GM12878 (cell line): ENCODE measurements at regions not wholly inside any gene's neighbourhood (a gene's known extent, or its start where the extent isn't known, plus 50 kb on each side); places are given as distances from the start of the nearest gene placed in this dataset.

Experiments used
- ATAC-seq: fragments of 200-7000 bp; cut with Tn5 transposase; 3 replicates; pipeline ENCODE4 v1.9.1; 2020; ENCODE audit warnings: mild to moderate bottlenecking, moderate library complexity
- BruUV-seq: library from RNA; stranded (reverse); fragments of 400-500 nt; replicated peaks from 2 replicates; lab custom pipeline; 2021; lab: Mats Ljungman, UMichigan
- CTCF ChIA-PET: fragments of 300-600 bp; sonication (Branson Sonifier 250); formaldehyde crosslinking; extraction: SDS; loops from one replicate; lab custom pipeline; 2021; ENCODE audit warnings: inconsistent platforms; lab: Yijun Ruan, JAX
- POLR2A ChIA-PET: fragments of 350-600 bp; formaldehyde crosslinking; extraction: SDS; loops from one replicate; lab custom pipeline; 2021; ENCODE audit warnings: inconsistent platforms; lab: Charles Lee
- RAD21 ChIA-PET: fragments of 300-600 bp; sonication (Branson Sonifier 250); formaldehyde crosslinking; loops from one replicate; lab custom pipeline; 2023; ENCODE audit warnings: antibody characterized with exemption; ENCODE audit not compliant: unreplicated experiment; lab: Charles Lee
- SMC1A ChIA-PET: fragments of 300-600 bp; sonication (Branson Sonifier 250); formaldehyde crosslinking; loops from one replicate; lab custom pipeline; 2023; ENCODE audit not compliant: unreplicated experiment, uncharacterized antibody; lab: Charles Lee
- DNase-seq: peaks from one replicate; pipeline ENCODE4 v3.0.0-alpha.2; 2011; ENCODE audit warnings: low read depth, low spot score
- FAIRE-seq: peaks from 3 replicates; lab custom pipeline; 2011; peaks lifted over from hg19 to GRCh38; lab: Jason Lieb, UNC
- H2AFZ ChIP-seq: 2 replicates; pipeline ENCODE4 v1.6.0; 2011; ENCODE audit warnings: low read depth, low read length, control low read depth; ENCODE audit not compliant: control insufficient read depth
- H3K27ac ChIP-seq: 2 replicates; pipeline ENCODE4 v1.5.1; 2011; ENCODE audit warnings: control low read depth; ENCODE audit not compliant: control insufficient read depth, insufficient read depth
- H3K27me3 ChIP-seq, 2 experiments: replicated peaks in 1 of 2; 2 replicates each; pipeline versions ENCODE4 v1.6.0 to v1.6.1; 2011; ENCODE audit warnings: low read length in 1 of 2; ENCODE audit not compliant: control insufficient read depth in 2 of 2, insufficient read depth in 2 of 2
- H3K36me3 ChIP-seq, 2 experiments: 2 replicates each; pipeline ENCODE4 v1.5.1; 2011; ENCODE audit warnings: low read length in 1 of 2; ENCODE audit not compliant: control insufficient read depth in 2 of 2, insufficient read depth in 2 of 2
- H3K4me1 ChIP-seq: 2 replicates; pipeline ENCODE4 v1.6.1; 2011; ENCODE audit warnings: mild to moderate bottlenecking, low read length, moderate library complexity, mixed read lengths; ENCODE audit not compliant: control insufficient read depth, insufficient read depth
- H3K4me2 ChIP-seq: 2 replicates; pipeline ENCODE4 v1.6.0; 2011; ENCODE audit warnings: control low read depth; ENCODE audit not compliant: control insufficient read depth, insufficient read depth
- H3K4me3 ChIP-seq: fragments of 200-600 bp; sonication (generic); 2 replicates; pipeline ENCODE4 v1.5.1; 2016
- H3K79me2 ChIP-seq: 2 replicates; pipeline ENCODE4 v1.6.0; 2011; ENCODE audit warnings: low read length; ENCODE audit not compliant: control insufficient read depth, insufficient read depth
- H3K9ac ChIP-seq: 2 replicates; pipeline ENCODE4 v1.8.0; 2011; ENCODE audit warnings: low read length, control low read depth, mixed read lengths; ENCODE audit not compliant: control insufficient read depth, insufficient read depth
- H3K9me3 ChIP-seq: replicated peaks from 3 replicates; pipeline ENCODE4 v1.5.1; 2011; ENCODE audit warnings: mild to moderate bottlenecking, low read length; ENCODE audit not compliant: control insufficient read depth, insufficient read depth
- H4K20me1 ChIP-seq: 2 replicates; pipeline ENCODE4 v1.6.0; 2011; ENCODE audit not compliant: control insufficient read depth, insufficient read depth
- BCL11A ChIP-seq: IDR thresholded peaks from 2 replicates; pipeline ENCODE4 v1.6.1; 2011; ENCODE audit warnings: low read depth, low read length
- ESRRA ChIP-seq: IDR thresholded peaks from 2 replicates; pipeline ENCODE4 v1.6.1; 2012; ENCODE audit warnings: mild to moderate bottlenecking, low read length, improper control_type of control experiment
- FOXK2 ChIP-seq: fragments of 450-650 bp; IDR thresholded peaks from 2 replicates; pipeline ENCODE4 v1.6.1; 2017; ENCODE audit warnings: mild to moderate bottlenecking, moderate library complexity
- HCFC1 ChIP-seq: fragments of 150-350 bp; IDR thresholded peaks from 2 replicates; pipeline ENCODE4 v1.6.1; 2014; ENCODE audit warnings: low read length
- IKZF2 ChIP-seq, 2 experiments: fragments of 450-650 bp; IDR thresholded peaks; 2 replicates each; pipeline ENCODE4 v1.6.1; 2017; ENCODE audit warnings: mild to moderate bottlenecking in 2 of 2, moderate library complexity in 2 of 2
- MEF2A ChIP-seq: IDR thresholded peaks from 2 replicates; pipeline ENCODE4 v1.6.1; 2011; ENCODE audit warnings: low read depth, mild to moderate bottlenecking, low read length, moderate library complexity; ENCODE audit not compliant: insufficient read depth
- POLR2A ChIP-seq: IDR thresholded peaks from 2 replicates; pipeline ENCODE4 v1.6.1; 2011; ENCODE audit warnings: low read depth, mild to moderate bottlenecking, low read length
- POLR2AphosphoS2 ChIP-seq: IDR thresholded peaks from 2 replicates; pipeline ENCODE4 v1.6.1; 2011; ENCODE audit warnings: low read depth, mild to moderate bottlenecking, low read length, improper control_type of control experiment, moderate library complexity
- RCOR1 ChIP-seq: conservative IDR thresholded peaks from 2 replicates; pipeline ENCODE4 v1.6.1; 2012; ENCODE audit warnings: low read depth, low read length, improper control_type of control experiment
- SPI1 ChIP-seq: IDR thresholded peaks from 2 replicates; pipeline ENCODE4 v1.6.1; 2011; ENCODE audit warnings: low read depth, mild to moderate bottlenecking, low read length, moderate library complexity, borderline replicate concordance; ENCODE audit not compliant: insufficient read depth
- ZNF274 ChIP-seq: IDR thresholded peaks from one replicate; pipeline ENCODE4 v1.8.0; 2011; ENCODE audit not compliant: insufficient read length, insufficient read depth
- WGBS: methylation state at CpG from one replicate; pipeline ENCODE4 v1.1.6; 2016; ENCODE audit warnings: low lambda C conversion rate; ENCODE audit not compliant: insufficient replicate concordance, insufficient coverage; ENCODE audit errors: missing lambda C conversion rate; 5-methylcytosine and 5-hydroxymethylcytosine counted together
- in situ Hi-C: fragments of 300-500 bp; cut with MboI; formaldehyde crosslinking; loops from 9 replicates; pipeline ENCODE4 v1.14.3; 2018; ENCODE audit warnings: mixed read lengths
- intact Hi-C: fragments of 100-400 bp; cut with micrococcal nuclease; formaldehyde crosslinking; loops from one replicate; pipeline ENCODE4 v1.14.2; 2022; ENCODE audit not compliant: unreplicated experiment
- TF ChIP-seq, protein P1 (sequence below): IDR thresholded peaks from 2 replicates; pipeline ENCODE4 v1.6.1; 2012; ENCODE audit warnings: low read depth, low read length, improper control_type of control experiment
- TF ChIP-seq, protein P2 (sequence below): fragments of 450-650 bp; IDR thresholded peaks from 2 replicates; pipeline ENCODE4 v1.6.1; 2016; ENCODE audit warnings: mild to moderate bottlenecking
- TF ChIP-seq, protein P3 (sequence below): fragments of 450-650 bp; IDR thresholded peaks from 2 replicates; pipeline ENCODE4 v1.6.1; 2017; ENCODE audit warnings: mild to moderate bottlenecking, low read depth, inconsistent platforms; ENCODE audit not compliant: poor library complexity, severe bottlenecking

DNA sequence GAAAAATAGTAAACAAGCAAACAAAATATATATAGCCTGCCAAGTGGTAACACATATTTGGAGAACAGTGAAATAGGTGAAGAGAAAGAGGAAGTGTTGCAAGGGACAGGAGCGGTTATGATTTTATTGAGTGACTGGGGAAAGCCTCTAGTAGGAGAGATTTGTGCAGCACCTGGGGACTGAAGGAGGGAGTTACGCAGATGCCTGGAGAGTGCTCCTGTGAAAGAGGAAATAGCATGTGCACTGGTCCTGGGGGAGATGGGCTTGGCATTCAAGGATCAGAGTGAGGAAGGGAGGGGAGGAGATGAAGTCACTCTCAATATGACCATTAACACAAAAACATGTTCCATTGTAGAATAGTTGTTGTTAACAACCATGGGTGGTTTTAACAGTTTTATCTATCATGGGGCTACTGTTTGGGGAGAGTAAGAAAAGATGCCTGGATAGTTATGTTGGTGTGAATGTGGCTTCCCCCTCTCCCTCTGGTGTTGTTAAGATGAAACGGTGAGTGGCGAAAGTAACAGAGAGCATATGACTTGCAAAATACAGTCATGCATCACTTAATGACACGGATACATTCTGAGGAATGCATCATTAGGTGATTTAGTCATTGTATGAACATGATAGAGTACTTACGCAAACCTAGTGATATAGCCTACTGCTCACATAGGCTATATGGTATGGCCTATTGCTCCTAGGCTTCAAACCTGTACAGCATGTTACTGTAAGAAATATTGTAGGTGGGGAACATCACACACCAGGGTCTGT is 251.7 kb upstream of the ARGLU1 start:
- RAD21 ChIA-PET: no interaction called here
- ATAC-seq: no peak
- no peaks in the 10 kb centered on the region for H4K20me1 ChIP-seq
- no peak overlapping the region for H3K4me3 ChIP-seq
- no peak overlapping the region for H3K9ac ChIP-seq
- BruUV-seq: no TSS peak
- H3K27me3 ChIP-seq: no peaks in the 10 kb centered on the region
- no peak for DNase-seq
- no peak overlapping the region for H3K4me2 ChIP-seq
- POLR2A ChIA-PET: no interaction called here
- no peak overlapping the region for H3K27ac ChIP-seq
- intact Hi-C loops: no loop called here
- no peaks in the 10 kb centered on the region for H3K4me1 ChIP-seq
- H2AFZ ChIP-seq: no peak overlapping the region
- FAIRE-seq: no peak
- no peaks in the 10 kb centered on the region for H3K36me3 ChIP-seq
- SMC1A ChIA-PET: no interaction called here
- 31% methylated on average over 6 of the region's 6 CpGs for WGBS
- TF ChIP-seq SPI1: peak; percentile 24; the same call in 1 of the 2 replicates
- TF ChIP-seq HCFC1: no peak
- in situ Hi-C loops: no loop called here
- no peaks in the 10 kb centered on the region for H3K9me3 ChIP-seq
- no peaks in the 10 kb centered on the region for H3K79me2 ChIP-seq
- CTCF ChIA-PET: no interaction called here

DNA sequence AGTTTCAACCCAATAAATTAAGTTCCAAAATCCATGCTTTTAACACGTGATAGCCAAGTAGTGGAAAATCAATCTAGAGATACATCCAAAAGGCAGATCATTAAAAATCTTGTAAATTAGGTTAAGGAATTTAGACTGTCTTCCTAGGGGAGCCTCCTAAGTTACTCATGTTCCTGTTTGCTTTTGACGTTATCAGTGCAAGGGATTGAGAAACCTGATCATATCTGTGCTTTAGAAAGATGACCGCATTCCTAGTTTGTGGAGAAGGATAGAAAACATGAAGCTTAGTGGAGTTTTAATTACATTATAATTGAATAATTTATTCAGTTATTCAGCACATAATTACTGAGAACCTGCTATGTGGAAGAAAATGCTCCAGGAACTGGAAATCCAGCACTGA is 251.0 kb upstream of the ARGLU1 start:
- Histone ChIP-seq H3K27ac (no peak overlapping the region), H3K9me3 (no peaks in the 10 kb centered on the region), H3K36me3 (no peaks in the 10 kb centered on the region), H3K79me2 (no peaks in the 10 kb centered on the region), H3K4me3 (no peak overlapping the region), H3K9ac (no peak overlapping the region), H3K27me3 (no peaks in the 10 kb centered on the region), H4K20me1 (no peaks in the 10 kb centered on the region), H2AFZ (no peak overlapping the region), H3K4me2 (no peak overlapping the region), H3K4me1 (no peaks in the 10 kb centered on the region)
- DNase-seq: no peak
- ChIA-PET CTCF (no interaction called here), SMC1A (no interaction called here), RAD21 (no interaction called here), POLR2A (no interaction called here)
- ATAC-seq: no peak
- FAIRE-seq: no peak
- in situ Hi-C loops: no loop called here
- WGBS: 0% methylated on average over 3 of the region's 3 CpGs
- no TSS peak for BruUV-seq
- intact Hi-C loops: no loop called here
- TF ChIP-seq, protein P1, sequence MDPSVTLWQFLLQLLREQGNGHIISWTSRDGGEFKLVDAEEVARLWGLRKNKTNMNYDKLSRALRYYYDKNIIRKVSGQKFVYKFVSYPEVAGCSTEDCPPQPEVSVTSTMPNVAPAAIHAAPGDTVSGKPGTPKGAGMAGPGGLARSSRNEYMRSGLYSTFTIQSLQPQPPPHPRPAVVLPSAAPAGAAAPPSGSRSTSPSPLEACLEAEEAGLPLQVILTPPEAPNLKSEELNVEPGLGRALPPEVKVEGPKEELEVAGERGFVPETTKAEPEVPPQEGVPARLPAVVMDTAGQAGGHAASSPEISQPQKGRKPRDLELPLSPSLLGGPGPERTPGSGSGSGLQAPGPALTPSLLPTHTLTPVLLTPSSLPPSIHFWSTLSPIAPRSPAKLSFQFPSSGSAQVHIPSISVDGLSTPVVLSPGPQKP: no peak
- TF ChIP-seq, protein P2, sequence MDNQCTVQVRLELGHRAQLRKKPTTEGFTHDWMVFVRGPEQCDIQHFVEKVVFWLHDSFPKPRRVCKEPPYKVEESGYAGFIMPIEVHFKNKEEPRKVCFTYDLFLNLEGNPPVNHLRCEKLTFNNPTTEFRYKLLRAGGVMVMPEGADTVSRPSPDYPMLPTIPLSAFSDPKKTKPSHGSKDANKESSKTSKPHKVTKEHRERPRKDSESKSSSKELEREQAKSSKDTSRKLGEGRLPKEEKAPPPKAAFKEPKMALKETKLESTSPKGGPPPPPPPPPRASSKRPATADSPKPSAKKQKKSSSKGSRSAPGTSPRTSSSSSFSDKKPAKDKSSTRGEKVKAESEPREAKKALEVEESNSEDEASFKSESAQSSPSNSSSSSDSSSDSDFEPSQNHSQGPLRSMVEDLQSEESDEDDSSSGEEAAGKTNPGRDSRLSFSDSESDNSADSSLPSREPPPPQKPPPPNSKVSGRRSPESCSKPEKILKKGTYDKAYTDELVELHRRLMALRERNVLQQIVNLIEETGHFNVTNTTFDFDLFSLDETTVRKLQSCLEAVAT: no peak
- TF ChIP-seq FOXK2 (no peak), MEF2A (no peak), POLR2A (no peak), ZNF274 (no peak), POLR2AphosphoS2 (no peak), IKZF2 (IDR thresholded peaks at IDR 0.05) (no peak), BCL11A (no peak), RCOR1 (no peak), ESRRA (no peak)
- TF ChIP-seq, protein P3, sequence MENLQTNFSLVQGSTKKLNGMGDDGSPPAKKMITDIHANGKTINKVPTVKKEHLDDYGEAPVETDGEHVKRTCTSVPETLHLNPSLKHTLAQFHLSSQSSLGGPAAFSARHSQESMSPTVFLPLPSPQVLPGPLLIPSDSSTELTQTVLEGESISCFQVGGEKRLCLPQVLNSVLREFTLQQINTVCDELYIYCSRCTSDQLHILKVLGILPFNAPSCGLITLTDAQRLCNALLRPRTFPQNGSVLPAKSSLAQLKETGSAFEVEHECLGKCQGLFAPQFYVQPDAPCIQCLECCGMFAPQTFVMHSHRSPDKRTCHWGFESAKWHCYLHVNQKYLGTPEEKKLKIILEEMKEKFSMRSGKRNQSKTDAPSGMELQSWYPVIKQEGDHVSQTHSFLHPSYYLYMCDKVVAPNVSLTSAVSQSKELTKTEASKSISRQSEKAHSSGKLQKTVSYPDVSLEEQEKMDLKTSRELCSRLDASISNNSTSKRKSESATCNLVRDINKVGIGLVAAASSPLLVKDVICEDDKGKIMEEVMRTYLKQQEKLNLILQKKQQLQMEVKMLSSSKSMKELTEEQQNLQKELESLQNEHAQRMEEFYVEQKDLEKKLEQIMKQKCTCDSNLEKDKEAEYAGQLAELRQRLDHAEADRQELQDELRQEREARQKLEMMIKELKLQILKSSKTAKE: no peak
